Endothelial cell of umbilical vein (primary cell): ENCODE measurements at regions not wholly inside any gene's neighbourhood (a gene's known extent, or its start where the extent isn't known, plus 50 kb on each side); places are given as distances from the start of the nearest gene placed in this dataset.

Experiments
- BruUV-seq: library from RNA; stranded (reverse); fragments of 400-500 nt; replicated peaks from 2 replicates; lab custom pipeline; 2021; lab: Mats Ljungman, UMichigan
- CTCF ChIA-PET: fragments of 300-600, 350-600 bp; sonication (Branson Sonifier 250); formaldehyde crosslinking; loops from one replicate; lab custom pipeline; 2021; ENCODE audit warnings: antibody characterized with exemption, inconsistent platforms; lab: Charles Lee
- POLR2A ChIA-PET: fragments of 300-600, 350-600 bp; sonication (Branson Sonifier 250); formaldehyde crosslinking; loops from one replicate; lab custom pipeline; 2021; ENCODE audit warnings: antibody characterized with exemption, inconsistent platforms; lab: Charles Lee
- DNase-seq: peaks from one replicate; pipeline ENCODE4 v3.0.0-alpha.2; 2011; ENCODE audit warnings: low read depth, low spot score
- FAIRE-seq: peaks from 2 replicates; lab custom pipeline; 2011; peaks lifted over from hg19 to GRCh38; lab: Jason Lieb, UNC
- H2AFZ ChIP-seq: 2 replicates; pipeline ENCODE4 v1.6.0; 2012; ENCODE audit warnings: low read depth, low read length, control low read depth, inconsistent platforms
- H3K27ac ChIP-seq: 2 replicates; pipeline ENCODE4 v1.5.1; 2011; ENCODE audit warnings: low read depth, mild to moderate bottlenecking, control low read depth, low read length, moderate library complexity; ENCODE audit not compliant: insufficient read depth
- H3K27me3 ChIP-seq, 2 experiments: 2 replicates each; pipeline versions ENCODE4 v1.6.0 to v1.6.1; 2011; ENCODE audit warnings: low read length in 2 of 2, mixed read lengths in 1 of 2; ENCODE audit not compliant: control insufficient read depth in 2 of 2, insufficient read depth in 2 of 2
- H3K36me3 ChIP-seq, 2 experiments: 2 replicates in 1 of 2; 3 replicates in 1 of 2; pipeline ENCODE4 v1.5.1; 2011; ENCODE audit warnings: low read length in 2 of 2, mild to moderate bottlenecking in 1 of 2, moderate library complexity in 1 of 2; ENCODE audit not compliant: control insufficient read depth in 2 of 2, insufficient read depth in 2 of 2; ENCODE audit errors: extremely low read depth in 1 of 2
- H3K4me1 ChIP-seq: 3 replicates; pipeline ENCODE4 v1.5.1; 2011; ENCODE audit warnings: mild to moderate bottlenecking, low read length; ENCODE audit not compliant: control insufficient read depth, insufficient read depth; ENCODE audit errors: extremely low read depth
- H3K4me2 ChIP-seq: 2 replicates; pipeline ENCODE4 v1.6.1; 2011; ENCODE audit warnings: low read length, control low read depth, mixed read lengths; ENCODE audit not compliant: insufficient read depth
- H3K4me3 ChIP-seq, 3 experiments: fragments of 200-600 bp in 1 of 3; sonication (generic), shearing (Covaris generic) in 1 of 3; replicated peaks in 1 of 3; 2 replicates each; pipeline ENCODE4 v1.5.1; 2011 to 2016; ENCODE audit warnings: control low read depth in 3 of 3, low read length in 3 of 3, mild to moderate bottlenecking in 2 of 3, inconsistent platforms in 1 of 3, low read depth in 1 of 3, moderate library complexity in 1 of 3; ENCODE audit not compliant: insufficient read depth in 1 of 3
- H3K79me2 ChIP-seq: 2 replicates; pipeline ENCODE4 v1.6.0; 2012; ENCODE audit warnings: low read length, inconsistent platforms; ENCODE audit not compliant: control insufficient read depth, insufficient read depth
- H3K9ac ChIP-seq: replicated peaks from 2 replicates; pipeline ENCODE3; 2011; ENCODE audit warnings: low read length, control low read depth; ENCODE audit not compliant: insufficient read depth; ENCODE audit errors: extremely low read depth
- H3K9me1 ChIP-seq: replicated peaks from 3 replicates; pipeline ENCODE4 v1.6.0; 2011; ENCODE audit warnings: mild to moderate bottlenecking, low read length; ENCODE audit not compliant: control insufficient read depth, insufficient read depth; ENCODE audit errors: extremely low read depth
- H3K9me3 ChIP-seq: replicated peaks from 2 replicates; pipeline ENCODE4 v1.5.1; 2012; ENCODE audit warnings: low read length, inconsistent platforms; ENCODE audit not compliant: control insufficient read depth, insufficient read depth
- H4K20me1 ChIP-seq: replicated peaks from 2 replicates; pipeline ENCODE3; 2011; ENCODE audit warnings: mild to moderate bottlenecking, low read length; ENCODE audit not compliant: control insufficient read depth, insufficient read depth; ENCODE audit errors: extremely low read depth
- EZH2 ChIP-seq: IDR thresholded peaks from 2 replicates; pipeline ENCODE4 v1.6.1; 2012; ENCODE audit warnings: borderline replicate concordance, low read depth, mild to moderate bottlenecking, moderate library complexity, low read length, inconsistent platforms; ENCODE audit not compliant: severe bottlenecking
- FOS ChIP-seq: IDR thresholded peaks from 2 replicates; pipeline ENCODE4 v1.6.1; 2011; ENCODE audit warnings: mild to moderate bottlenecking, low read length, moderate library complexity, borderline replicate concordance; ENCODE audit not compliant: insufficient read depth
- GATA2 ChIP-seq: IDR thresholded peaks from 2 replicates; pipeline ENCODE4 v1.7.0; 2011; ENCODE audit warnings: low read depth, mild to moderate bottlenecking, moderate library complexity, mixed read lengths, low read length; ENCODE audit not compliant: insufficient read length, insufficient read depth
- JUN ChIP-seq: IDR thresholded peaks from 2 replicates; pipeline ENCODE4 v1.6.1; 2011; ENCODE audit warnings: borderline replicate concordance, low read depth; ENCODE audit not compliant: insufficient read length, insufficient read depth
- MAX ChIP-seq: IDR thresholded peaks from 2 replicates; pipeline ENCODE4 v1.6.1; 2011; ENCODE audit not compliant: insufficient read depth, insufficient read length
- MYC ChIP-seq: IDR thresholded peaks from one replicate; pipeline ENCODE4 v1.6.1; 2011; ENCODE audit warnings: mild to moderate bottlenecking, low read depth, low read length
- POLR2A ChIP-seq: IDR thresholded peaks from 2 replicates; pipeline ENCODE4 v1.6.1; 2012; ENCODE audit warnings: low read depth, mild to moderate bottlenecking, control low read depth, low read length
- POLR2AphosphoS5 ChIP-seq: IDR thresholded peaks from 2 replicates; pipeline ENCODE4 v1.6.1; 2012; ENCODE audit warnings: low read depth, mild to moderate bottlenecking, control low read depth, low read length, moderate library complexity; ENCODE audit not compliant: insufficient read depth
- dilution Hi-C: fragments of 300-500 bp; cut with MboI; formaldehyde crosslinking; loops from one replicate; pipeline ENCODE4 v1.15.0; 2019; ENCODE audit warnings: low sequenced_read_pairs; ENCODE audit not compliant: extremely low pct_ligation_motif_present
- intact Hi-C: fragments of 100-400 bp; cut with micrococcal nuclease; formaldehyde crosslinking; loops from one replicate; pipeline ENCODE4 v1.10.0; 2022

- H3K27me3 ChIP-seq, result no peaks in the 10 kb centered on the region
- no peaks in the 10 kb centered on the region for H3K9me1 ChIP-seq
- FAIRE-seq, result no peak
These were observed 104.5 kb upstream of the ACVR2A start for GRCh38 chr2:147740211-147740927.

GRCh38 chr2:147739508-147739907, 105.3 kb upstream of the ACVR2A start:
- Histone ChIP-seq H3K36me3 (no peaks in the 10 kb centered on the region), H3K4me2 (no peak overlapping the region), H3K79me2 (no peaks in the 10 kb centered on the region), H2AFZ (no peak overlapping the region), H3K27me3 (no peaks in the 10 kb centered on the region), H3K27ac (no peak overlapping the region), H3K4me3 (no peak overlapping the region), H3K9ac (no peak overlapping the region), H4K20me1 (no peaks in the 10 kb centered on the region), H3K4me1 (no peaks in the 10 kb centered on the region), H3K9me3 (no peaks in the 10 kb centered on the region), H3K9me1 (no peaks in the 10 kb centered on the region)
- dilution Hi-C loops, result no loop called here
- DNase-seq, result no peak
- no peak for TF ChIP-seq POLR2A
- TF ChIP-seq EZH2, result no peak
- TF ChIP-seq MYC, result no peak
- no peak for TF ChIP-seq JUN
- no peak for TF ChIP-seq MAX
- TF ChIP-seq POLR2AphosphoS5, result no peak
- no peak for TF ChIP-seq GATA2
- FAIRE-seq, result no peak
- ChIA-PET CTCF (no interaction called here), POLR2A (no interaction called here)
- no TSS peak for BruUV-seq
- intact Hi-C loops, result no loop called here

More at GRCh38 chr2:147740211-147740927, 104.5 kb upstream of the ACVR2A start:
- intact Hi-C loops (no loop called here), dilution Hi-C loops (no loop called here)
- BruUV-seq, result no TSS peak
- H3K9ac ChIP-seq, result no peak overlapping the region
- no peak for TF ChIP-seq MYC
- no peak for TF ChIP-seq MAX
- no peak for TF ChIP-seq POLR2A
- no peak for TF ChIP-seq GATA2
- no peak for TF ChIP-seq POLR2AphosphoS5
- TF ChIP-seq FOS, result no peak
- CTCF ChIA-PET, result no interaction called here
- POLR2A ChIA-PET, result no interaction called here
- H3K4me3 ChIP-seq, result no peak overlapping the region
- H2AFZ ChIP-seq, result no peak overlapping the region
- H4K20me1 ChIP-seq, result no peaks in the 10 kb centered on the region
- H3K9me3 ChIP-seq, result no peaks in the 10 kb centered on the region
- H3K4me2 ChIP-seq, result no peak overlapping the region
- no peaks in the 10 kb centered on the region for H3K79me2 ChIP-seq
- no peaks in the 10 kb centered on the region for H3K36me3 ChIP-seq
- no peak overlapping the region for H3K27ac ChIP-seq
- no peak for DNase-seq
- H3K4me1 ChIP-seq, result no peaks in the 10 kb centered on the region
